ENCODE measurements at regions not wholly inside any gene's neighbourhood (a gene's known extent, or its start where the extent isn't known, plus 50 kb on each side); places are given as distances from the start of the nearest gene placed in this dataset.

DNA sequence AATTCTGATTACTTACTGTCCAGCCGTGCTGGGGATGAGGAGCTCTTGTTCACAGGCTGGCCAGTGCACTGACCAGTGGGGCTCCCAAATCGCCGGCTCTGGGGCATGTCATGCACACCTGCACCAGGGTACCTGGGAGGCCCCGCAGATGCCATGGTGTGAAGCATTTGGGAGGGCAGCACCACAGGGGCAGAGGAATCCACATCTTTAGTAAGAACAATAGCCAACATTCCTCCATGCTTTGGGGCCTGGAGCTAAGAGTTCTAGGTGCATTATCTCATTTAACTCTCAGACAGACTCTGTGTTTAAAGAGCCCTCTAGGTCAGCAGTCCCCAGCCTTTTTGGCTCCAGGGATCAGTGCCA, 104.2 kb downstream of the ACKR3 start:
- no peak for DNase-seq (ENCODE audit: low spot score)

DNA sequence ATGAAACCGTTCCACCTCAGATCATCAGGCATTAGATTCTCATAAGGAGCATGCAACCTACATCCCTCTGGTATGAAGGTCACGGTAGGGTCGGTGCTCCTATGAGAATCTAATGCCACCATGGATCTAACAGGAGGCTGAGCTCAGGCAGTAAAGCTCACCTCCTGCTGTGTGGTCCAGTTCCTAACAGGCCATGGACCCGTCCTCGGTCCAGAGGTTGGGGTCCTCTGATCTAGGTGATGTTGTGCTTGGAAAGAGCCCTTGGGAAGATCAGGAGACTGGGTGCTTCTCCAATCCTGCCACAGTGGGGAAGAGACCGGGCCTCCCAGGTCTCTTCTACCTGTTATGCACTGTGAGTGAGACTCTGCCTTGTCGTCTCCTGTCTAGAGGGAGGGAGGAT, 104.6 kb downstream of the ACKR3 start:
- no peak for DNase-seq (ENCODE audit: low spot score)

DNA sequence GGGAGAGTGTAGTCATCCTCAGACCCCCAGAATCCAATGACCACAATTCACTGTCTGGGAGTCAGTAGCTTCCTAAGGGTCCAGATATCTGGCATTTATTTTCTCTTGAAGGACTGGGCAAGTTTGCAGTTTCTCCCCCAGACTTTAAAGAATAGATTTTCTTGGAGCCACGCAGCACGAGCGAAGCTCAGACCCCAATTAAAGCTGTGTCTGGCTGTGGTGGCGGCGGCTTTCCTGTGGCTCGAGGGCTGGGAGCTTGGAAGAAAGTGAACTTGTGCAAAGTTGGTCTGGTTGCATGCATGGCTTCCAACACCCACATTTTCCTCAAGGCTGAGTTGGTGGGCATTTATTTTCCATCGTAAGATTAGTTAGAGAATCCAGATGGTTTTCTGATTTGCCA, 105.0 kb downstream of the ACKR3 start:
- DNase-seq (ENCODE audit: low spot score), result no peak

DNA sequence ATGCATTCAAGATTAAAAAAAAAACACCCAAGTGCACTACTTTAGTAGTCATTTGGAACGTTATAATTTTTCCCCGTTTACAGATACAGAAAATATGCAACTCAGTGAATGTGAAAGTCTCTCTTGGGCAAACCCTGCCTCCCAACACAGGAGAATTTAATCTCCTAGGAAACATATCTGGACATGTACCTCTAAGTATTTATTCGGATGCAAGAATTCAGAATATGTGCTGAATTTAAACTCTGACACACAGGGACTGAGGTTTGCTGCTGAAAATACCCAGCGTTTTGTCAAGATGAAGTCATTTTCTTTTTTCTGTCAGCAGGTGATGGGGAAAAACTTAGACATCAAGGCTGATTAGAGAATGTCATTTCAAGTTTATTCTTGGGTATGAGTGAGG, 105.4 kb downstream of the ACKR3 start:
- no peak for DNase-seq (ENCODE audit: low spot score)

DNA sequence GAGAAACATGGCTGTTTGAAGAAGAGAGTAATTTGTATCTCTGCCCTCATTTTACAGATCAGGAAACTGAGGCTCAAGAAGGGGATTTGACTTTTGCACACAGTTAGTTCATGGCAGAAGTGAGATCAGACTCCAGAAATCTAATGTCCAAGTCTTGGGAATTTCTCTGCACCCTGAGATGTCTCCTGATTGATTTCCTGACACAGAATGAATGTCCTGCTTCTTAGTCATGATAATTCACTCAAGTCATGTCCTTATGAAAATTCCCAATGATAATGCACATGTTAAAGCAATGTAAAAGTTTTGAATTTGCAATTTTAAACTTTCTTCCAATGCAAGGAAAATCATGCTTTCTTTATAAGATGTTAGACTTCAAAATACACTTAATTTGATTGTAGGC, 105.9 kb downstream of the ACKR3 start:
- no peak for DNase-seq (ENCODE audit: low spot score)

DNA sequence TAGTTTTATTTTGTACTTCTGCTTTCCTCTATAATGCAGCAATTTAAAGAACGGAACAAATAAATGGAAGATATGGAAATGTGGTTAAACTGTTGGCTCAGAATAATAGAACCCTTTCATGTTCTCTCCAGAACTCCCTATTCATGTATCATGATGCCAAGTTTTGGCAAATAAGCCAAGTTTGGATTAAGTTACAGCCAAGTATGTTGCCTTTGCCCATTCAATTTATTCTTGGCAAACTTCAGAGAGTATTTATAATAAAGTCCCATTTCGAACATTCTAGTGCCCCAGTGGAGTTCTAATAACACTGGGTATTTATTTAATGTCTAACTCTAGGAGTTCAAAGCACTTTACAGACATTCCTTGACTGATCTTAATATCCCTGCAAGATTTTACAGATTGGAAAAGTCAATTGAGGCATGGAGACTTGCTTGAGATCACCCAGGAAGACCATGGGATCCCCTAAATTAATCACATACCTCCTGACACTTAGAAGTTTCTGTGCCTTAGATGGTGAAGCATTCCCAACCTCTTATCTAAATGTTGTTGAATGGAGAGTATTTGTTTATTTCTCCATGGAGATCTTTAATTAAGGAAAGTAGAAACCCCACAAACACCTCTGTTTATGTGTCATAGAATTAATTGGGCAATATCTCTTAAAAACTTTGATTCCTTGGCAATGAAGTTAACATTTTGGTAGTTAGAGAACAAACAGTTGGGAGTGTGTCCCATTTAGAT, 106.7 kb downstream of the ACKR3 start:
- no peak for DNase-seq (ENCODE audit: low spot score)

DNA sequence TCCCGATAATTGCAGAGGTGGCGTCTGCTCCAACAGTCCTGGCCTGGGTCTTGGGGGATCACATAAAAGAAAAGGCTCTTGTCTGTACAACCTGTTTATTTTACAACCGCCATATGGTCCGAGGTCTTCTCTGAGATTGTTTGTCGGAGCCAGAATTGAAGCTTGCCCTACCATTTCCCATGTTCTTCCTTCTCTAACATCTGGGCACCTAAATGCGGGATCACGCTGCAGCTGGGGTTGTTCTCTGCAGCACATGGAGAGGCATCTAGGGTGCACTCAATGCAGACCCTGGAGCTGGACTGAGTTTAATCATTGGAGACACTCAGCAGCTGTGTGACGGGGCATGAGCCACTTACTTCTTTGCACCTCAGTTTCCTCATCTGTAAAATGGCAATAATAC, 107.7 kb downstream of the ACKR3 start:
- DNase-seq (ENCODE audit: low spot score), result no peak

DNA sequence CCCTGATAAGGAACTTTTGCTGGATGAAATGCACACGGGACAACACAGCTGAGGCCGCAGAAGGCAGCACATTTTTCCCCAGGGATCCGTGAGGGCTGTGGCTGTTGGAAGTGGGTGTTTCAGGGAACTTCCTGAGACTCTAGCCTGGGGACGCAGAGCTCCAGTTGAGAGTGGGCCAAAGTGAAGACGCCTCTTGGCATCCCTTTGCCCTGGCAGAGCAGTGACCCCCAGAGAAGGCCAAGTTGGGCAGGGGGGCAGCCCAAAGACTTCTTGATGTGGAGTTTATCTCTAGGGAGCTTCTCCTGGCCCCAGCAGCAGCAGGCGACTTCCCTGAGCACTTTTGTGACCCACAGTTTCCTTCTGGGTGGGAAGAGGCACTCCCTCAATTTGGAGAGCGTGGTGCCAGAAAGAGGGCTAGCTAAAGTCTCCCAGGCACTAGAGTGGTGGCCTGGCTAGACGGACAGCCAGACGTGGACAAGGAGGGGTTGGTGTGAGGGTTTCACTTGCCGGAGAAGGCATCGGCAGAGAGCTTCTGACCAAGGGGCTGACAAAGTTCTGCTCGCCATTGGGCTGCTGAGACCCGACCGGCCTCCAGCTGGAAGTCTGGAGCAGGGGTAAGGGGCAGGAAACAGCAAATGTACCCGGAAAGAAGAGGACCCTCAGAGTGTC, 108.8 kb downstream of the ACKR3 start:
- no peak for DNase-seq (ENCODE audit: low spot score)

DNA sequence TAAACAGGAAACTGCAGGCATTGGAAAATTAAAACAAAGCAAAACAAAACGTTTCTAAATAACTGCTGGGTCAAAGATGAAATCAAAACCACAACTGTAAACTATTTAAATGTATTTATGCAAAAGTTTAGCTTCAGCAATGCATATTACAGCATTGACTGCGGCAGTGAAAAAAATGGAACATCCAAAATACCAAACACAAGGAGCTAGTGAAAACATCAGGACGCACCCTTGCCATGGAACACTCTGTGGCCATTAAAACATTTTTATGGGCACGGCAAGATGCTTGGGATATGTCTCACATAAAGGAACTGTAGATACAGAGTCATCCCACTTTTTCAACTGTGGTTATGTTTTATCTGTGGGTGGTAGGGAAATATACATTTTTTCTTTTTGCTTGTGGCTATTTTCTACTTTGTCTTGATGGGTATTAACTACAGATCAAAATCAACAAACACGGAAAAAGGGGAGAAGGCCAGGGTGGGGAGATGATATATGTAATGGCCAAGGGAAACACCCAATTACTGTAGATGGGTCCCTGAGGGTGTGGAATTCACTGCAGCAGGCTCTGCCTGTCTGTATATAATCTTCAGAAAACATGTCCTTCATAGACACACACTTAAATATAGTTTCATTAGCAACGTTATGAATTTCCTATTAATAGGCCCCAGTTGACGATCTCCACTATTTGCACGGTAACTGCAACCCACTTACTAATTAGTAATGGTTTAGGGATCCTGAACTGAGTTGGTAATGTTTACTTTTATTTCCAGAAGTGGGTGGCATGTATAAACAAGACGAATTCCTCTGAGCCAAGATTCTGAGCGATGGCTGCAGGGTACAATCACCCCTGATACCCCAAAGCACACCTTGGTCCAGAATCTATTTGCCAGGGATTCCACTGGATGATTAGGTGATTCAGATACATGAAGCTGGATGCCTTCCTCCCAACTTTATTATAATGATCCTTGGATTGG, 110.5 kb downstream of the ACKR3 start:
- DNase-seq (ENCODE audit: low spot score), result no peak

DNA sequence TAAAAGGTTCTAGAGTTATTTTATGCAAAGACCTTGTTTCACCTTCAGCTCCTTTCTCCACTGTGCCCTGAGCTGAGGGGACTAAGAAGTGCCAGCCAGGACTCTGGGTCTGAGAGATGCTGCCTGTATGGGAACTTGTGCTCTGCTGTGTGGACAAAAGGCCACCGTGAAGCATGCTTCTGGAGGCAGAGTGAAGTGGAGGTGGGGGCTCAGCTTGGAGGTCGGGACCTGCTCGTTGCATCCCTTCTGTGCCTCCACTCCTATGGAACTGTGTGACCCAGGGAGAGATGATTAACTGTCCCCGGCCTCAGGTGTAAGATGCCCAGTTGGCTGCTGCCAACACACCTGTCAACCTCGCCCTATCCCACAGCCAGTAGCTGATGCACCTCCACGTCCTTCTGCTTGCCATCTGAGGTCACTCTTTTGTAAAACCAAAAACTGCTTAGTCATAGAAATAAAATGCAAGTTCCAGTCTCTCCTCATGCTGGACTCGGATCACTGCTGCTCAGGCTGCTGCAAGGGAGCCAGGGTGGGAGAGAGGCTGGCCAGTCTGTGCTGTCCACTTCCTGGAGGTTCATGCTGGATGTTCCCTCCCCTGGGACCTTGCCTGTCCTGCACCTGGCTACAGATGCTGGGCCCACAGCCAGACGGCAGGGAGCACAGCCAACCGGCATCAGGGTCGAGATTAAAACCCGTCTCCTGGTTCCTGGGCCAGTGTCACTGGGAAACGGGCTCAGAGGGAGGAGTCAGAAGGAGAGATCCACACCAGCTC, 113.2 kb downstream of the ACKR3 start:
- no peak for DNase-seq (ENCODE audit: low spot score)

DNA sequence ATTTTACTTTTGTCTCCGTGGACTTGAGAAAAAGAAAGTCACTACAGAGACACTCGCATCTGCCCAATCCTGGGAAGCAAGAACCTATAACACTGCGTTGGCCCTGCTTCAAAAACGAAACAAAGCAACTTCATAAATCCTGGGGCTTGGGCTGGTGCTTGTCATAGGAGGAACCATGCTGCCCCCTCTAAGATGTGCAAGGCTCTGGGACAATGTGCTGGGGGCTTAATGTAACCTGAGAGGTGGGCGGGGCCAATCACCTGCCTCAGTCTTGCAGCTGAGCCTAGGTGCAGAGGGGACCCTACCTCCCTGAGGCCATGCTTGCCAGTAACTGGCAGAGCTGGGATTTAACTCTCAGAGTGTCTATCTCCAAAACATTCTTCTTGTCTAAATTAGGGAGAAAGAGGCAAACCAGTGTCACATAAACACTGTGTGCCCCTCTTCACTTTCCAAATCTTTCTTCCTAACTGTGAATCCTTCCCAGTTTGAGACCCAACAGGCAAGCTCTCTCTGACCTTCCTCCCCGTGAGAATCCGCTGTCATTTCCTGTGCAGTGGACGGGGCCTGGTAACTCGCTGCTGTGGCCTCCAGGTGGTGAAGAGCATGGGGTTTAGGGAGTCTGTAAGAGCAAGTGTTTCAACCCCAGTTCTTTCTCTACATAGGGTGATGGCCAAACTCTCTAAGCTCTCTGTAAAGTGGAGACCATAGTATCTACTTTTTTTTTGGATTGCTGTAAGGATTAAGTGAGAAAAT, 115.1 kb downstream of the ACKR3 start:
- no peak for DNase-seq (ENCODE audit: low spot score)

DNA sequence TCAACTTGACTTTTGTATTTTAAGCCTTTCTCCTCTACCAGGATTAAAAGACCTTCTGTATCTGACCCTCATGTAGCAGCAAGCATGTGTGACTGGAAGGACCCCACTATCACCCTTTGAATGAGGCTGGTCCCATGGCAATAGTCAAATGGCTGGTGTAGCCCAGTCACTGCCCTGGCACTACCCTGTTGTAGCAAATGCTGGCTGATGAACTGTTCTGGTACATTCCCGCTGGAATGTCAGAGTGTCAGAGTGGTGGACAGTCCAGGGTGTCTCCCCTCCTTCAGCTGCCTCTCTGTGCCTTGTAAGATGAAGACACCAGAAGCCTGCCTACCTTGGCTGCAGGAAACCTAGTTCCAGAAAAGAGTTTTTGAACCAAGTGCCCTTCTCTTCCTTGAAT, 115.7 kb downstream of the ACKR3 start:
- no peak for DNase-seq (ENCODE audit: low spot score)

DNA sequence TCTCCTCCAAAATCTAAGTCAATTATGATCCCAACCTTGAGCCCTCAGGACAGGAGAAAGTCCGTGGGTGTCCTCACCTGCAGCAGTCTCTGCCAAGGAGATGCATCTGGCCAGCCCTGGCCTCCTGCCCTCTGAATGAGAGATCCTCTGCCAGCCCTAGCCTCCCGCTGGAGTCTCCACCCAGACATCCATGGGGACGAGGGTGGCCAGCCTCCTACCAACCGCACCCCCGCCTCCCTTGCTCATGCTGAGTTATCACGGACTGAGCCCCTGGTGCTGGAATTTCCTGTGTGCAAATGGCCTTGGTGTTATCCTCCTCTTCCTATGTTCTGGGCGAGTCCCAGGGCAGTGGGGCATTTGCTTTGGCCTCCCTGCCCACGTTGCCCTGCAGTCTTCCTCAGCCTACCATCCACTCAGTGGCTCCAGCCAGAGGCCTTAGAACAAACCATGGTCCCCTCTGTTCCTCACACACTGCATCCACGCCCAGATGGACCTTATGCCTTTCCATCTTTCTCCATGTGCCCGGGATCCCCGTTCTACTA, 116.4 kb downstream of the ACKR3 start:
- no peak for DNase-seq (ENCODE audit: low spot score)

DNA sequence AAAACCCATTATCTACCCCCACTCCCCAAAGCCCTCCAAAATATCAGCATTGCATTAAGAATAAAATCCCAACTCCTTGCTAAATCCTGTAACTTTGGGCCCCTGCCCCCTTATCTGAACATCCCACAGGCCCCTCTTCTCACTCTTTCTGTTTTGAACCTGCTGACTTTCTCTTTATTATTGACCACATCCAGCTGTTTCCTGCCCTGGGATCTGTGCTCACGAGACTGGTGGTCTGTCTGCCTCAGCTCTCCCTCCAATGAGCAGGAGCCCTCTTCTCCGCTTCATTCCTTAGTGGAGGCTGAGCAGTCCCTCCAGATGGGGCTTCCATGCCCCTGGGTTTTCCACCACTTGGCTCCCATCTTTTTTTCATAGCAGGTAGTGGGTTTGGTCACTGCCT, 116.9 kb downstream of the ACKR3 start:
- DNase-seq (ENCODE audit: low spot score), result no peak

DNA sequence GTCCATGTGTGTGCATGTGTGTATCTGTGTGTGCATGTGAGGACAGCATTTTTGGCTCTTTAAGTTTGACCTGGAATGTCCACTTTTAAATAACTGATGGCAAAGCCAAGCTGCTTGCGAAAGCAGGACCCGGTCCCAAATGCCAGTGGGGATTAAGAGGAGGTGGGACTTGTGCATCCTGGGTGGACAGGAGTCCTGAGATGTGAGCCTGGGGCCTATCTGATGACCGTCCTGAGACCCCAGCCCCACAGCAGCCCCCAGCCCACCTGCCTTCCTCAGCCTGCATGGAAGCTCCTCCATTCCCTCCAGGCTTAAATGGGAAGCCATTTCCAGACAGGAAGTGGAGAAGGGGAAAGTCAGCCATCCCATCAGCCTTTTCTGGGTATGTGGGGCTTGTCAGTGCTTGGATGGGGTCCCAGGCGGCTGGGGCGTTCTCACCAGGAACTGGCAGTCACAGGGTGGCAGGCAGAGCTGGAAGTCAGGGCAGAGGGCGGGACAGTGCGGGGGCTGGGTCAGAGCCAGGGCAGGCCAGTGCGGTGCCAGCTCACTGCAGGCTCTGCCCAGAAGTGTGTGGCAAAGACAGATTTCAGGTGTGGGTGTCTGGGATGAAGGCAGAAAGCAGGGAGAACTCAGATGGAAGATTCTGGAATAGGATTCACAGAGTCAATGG, 117.8 kb downstream of the ACKR3 start:
- no peak for DNase-seq (ENCODE audit: low spot score)

DNA sequence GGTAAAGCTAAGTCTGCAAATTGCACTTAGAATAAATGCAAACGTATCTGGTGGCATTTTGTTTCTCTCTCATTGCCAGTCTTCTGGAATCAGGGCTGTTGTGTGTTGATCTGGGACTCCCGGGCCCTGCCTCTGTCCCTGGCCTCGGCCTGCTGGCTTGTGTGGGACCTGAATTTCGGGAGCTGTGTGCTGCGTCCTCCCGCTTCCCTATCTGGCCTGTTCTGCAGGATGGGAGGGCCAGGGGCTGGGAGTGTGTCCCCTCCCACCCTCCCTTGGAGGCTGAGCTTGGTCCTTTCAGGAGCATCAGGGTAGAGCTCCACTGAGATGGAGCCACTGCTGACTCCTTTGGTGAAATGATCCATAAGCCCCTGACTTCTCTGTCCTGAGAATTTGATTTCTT, 118.5 kb downstream of the ACKR3 start:
- no peak for DNase-seq (ENCODE audit: low spot score)

DNA sequence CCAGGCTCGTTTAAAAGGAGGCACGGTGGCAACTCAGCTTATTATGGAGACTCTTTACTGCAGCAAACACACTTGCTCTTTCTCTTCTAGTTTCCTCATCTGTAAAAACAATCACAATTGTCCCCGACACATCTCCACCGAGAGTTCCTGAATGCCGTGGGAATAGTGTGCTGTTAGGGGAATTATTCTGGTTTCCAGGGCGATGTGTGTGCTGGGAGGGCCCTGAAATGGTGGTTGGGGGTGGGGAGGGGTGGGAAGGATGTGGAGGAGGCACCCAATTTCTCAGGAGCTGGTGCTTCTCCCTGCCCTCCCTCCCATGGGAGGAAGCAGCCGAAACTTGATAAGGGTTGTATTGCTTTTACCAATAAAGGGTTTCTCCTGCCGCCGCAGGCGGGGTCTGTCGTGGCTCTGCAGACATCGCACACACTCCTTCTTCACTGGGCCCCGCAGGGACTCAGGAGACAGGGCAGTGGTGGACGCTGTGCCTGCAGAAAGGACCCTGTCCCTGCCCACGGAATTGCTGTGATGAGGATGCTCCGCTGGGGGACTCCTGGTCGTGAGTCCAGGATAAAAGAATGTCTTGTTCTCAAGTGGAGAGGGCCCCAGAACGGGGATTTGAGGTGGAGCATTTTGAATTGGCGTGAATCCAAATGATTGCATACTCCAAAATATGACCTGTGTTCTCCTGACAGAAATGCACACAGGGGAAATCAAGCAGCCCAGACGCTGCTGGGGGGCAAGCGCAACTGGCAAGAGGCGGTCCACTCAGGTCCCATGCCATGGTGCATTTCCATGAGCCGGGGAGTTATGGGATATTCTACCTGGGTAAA, 119.2 kb downstream of the ACKR3 start:
- DNase-seq (ENCODE audit: low spot score), result no peak

DNA sequence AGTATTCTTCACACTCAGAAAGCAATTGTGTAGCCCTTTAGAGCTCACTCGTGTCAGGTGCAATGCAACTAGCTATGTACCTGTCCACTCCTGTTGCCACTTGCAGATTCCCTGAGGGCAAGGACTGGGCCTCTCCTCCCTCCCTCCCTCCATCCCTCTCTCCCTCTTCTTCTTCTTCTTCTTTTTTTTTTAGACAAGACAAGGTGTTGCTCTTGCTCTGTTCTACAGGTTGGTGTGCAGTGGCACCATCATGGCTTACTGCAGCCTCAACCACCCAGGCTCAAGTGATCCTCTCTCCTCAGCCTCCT, 119.7 kb downstream of the ACKR3 start:
- DNase-seq (ENCODE audit: low spot score), result no peak

DNA sequence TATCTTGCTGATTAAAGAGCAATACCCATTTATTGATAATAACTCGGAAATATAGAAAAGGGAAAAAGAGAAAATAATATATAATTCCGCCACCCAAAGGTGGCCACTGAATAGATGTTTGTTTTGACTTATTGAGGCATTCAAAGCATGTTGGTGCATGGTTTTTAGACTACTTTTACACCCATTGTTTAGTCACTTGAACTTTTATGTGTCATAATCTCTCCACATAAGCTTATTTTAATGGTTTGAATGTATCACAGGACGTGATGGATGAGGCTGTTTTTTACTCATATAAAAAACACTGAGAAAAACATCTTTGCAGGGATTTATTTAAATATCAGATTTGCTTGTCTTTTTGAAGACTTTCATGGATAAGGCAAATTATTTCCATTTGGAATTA, 120.4 kb downstream of the ACKR3 start:
- DNase-seq (ENCODE audit: low spot score), result no peak

DNA sequence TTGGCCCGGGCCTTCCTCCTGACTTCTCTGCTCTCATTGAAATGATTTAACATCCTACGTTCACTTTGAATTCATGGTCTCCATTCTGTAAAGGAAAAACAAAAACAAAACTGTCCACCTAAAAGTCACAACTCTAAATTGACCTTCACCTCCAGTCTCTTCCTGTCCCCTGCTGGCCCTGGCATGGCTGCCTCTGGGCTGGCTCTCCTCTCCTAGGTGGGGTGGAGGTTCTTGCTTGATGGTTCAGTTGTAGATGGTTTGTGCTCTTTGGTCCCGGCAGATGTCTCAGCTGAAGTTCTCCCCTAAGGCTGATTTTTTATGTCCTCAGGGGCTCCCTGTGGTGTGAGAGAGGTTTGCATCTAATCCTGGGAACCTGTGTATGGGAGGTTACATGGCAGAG, 121.1 kb downstream of the ACKR3 start:
- no peak for DNase-seq (ENCODE audit: low spot score)
